Activated CD4-positive, alpha-beta T cell treated with anti-CD3 and anti-CD28 coated beads, Interleukin-2, amount 50 U/mL, for 4 hours (primary cell): ENCODE measurements at regions not wholly inside any gene's neighbourhood (a gene's known extent, or its start where the extent isn't known, plus 50 kb on each side); places are given as distances from the start of the nearest gene placed in this dataset.
"Not testable (repeated sequence)": the region's sequence is repeated elsewhere in the genome, so short reads cannot be mapped to it uniquely, and the experiment has no call there.

Source experiments
- DNase-seq, 2 experiments: peaks; one replicate each; pipeline ENCODE4 v3.0.0-alpha.2; 2020

- DNase-seq = no peak
These were observed 201.3 kb downstream of the AKAP7 start for GRCh38 chr6:131336596-131336995.

DNA sequence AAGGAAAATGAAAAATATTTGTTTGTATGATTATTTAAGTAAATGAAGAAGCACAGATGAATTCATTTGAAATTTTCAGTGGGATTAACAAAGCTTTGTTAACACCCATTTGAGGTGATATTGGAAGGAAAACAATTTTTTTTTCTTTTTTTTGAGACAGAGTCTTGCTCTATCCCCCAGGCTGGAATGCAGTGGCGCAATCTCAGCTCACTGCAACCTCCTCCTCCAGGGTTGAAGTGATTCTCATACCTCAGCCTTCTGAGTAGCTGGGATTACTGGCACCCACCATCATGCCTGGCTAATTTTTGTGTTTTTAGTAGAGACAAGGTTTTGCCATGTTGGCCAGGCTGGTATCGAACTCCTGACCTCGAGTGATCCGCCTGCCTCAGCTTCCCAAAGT, 211.6 kb downstream of the AKAP7 start:
- DNase-seq = not testable (repeated sequence)

DNA sequence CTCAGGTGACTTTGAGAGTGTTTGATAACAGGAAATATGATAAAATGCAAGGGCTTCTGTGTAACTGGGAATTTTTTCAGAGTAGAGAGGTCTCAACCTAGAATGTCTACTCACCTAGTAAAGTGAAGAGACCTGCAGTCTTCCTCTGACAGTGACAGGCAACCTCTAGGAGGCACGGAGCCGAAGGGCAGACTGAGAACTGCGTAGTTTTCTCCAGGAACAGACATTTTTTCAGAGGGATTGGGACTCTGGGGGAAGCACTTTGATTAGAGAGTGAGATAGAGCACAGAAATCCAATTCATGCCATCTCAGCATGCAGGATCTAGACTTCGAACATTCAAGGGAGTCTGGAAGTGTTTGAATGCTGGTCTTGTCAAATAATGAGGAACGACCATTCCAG, 213.3 kb downstream of the AKAP7 start:
- no peak for DNase-seq

- no peak for DNase-seq
These were observed 213.9 kb downstream of the AKAP7 start for GRCh38 chr6:131349199-131349598.

- no peak for DNase-seq
These were observed 217.8 kb downstream of the AKAP7 start for GRCh38 chr6:131353106-131353505.

GRCh38 chr6:131353876-131354275, 218.6 kb downstream of the AKAP7 start:
- DNase-seq = no peak

- DNase-seq = no peak
These were observed 218.7 kb upstream of the ARG1 start for GRCh38 chr6:131354356-131354755.

DNA sequence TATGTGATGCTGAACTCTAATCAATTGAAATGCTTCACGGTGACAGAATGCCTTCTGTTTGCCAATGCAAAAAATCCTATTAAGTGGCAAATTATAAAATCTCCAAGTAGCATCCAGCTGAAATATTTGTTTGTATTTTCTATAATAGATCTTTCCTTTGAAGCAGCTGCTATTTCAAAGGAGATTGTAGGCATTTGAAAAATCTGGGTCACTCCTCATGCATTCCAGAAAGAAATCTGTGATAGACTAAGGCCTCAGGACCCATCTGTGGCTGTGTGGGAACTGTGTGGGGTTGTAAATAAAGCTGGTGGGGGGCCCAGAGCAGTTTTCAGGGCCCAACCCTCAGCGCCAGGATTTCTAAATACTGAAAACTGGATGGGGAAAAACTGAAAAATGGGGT, 216.9 kb upstream of the ARG1 start:
- DNase-seq = no peak

- no peak for DNase-seq
These were observed 215.5 kb upstream of the ARG1 start for GRCh38 chr6:131357501-131357900.

GRCh38 chr6:131362070-131362469, 211.0 kb upstream of the ARG1 start:
- DNase-seq = no peak

DNA sequence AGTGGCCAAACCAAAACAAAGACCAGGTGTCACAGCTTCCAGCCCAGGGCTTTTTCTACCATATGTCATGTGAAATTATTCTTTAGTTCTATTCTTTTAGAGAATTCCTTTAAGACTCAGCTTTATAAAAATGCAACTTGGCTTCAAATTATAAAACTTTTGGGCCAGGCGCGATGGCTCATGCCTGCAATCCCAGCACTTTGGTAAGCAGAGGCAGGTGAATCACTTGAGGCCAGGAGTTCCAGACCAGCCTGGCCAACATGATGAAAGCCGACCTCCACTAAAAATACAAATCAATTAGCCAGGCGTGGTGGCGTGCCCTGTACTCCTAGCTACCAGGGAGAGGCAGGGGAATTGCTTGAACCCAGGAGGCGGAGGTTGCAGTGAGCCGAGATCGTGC, 210.3 kb upstream of the ARG1 start:
- DNase-seq = no peak

GRCh38 chr6:131363947-131364834, 208.8 kb upstream of the ARG1 start:
- DNase-seq = no peak

- no peak for DNase-seq
These were observed 206.8 kb upstream of the ARG1 start for GRCh38 chr6:131366223-131366622.

DNA sequence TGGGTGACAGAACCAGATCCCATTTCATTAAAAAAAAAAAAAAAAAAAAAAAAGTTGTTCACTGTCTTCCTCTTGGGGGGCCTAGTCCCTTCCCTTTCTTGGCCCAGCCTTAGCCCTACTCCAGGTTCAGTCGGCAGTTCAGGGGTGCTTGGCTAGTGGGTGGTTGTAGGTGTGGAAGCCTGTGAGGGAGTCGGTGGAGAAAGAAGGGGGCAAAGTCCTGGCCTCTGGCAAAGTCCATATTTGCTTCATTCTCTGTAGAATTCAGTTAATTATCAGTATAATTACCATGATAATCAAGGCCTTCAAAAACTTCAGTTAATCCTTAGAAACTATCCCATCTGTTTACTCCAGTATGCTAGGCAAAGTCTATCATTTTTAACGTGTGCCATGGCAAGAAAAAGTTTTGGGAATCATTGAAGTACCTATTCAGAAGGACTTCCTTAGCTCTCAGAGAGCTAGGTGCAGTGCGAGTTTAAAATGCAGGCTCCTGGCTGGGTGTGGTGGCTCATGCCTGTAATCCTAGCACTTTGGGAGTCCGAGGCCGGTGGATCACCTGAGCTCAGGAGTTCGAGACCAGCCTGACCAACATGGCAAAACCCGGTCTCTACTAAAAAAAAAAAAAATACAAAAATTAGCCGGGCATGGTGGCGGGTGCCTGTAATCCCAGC, 205.7 kb upstream of the ARG1 start:
- DNase-seq = no peak

GRCh38 chr6:131368198-131368911, 204.7 kb upstream of the ARG1 start:
- DNase-seq = no peak

DNA sequence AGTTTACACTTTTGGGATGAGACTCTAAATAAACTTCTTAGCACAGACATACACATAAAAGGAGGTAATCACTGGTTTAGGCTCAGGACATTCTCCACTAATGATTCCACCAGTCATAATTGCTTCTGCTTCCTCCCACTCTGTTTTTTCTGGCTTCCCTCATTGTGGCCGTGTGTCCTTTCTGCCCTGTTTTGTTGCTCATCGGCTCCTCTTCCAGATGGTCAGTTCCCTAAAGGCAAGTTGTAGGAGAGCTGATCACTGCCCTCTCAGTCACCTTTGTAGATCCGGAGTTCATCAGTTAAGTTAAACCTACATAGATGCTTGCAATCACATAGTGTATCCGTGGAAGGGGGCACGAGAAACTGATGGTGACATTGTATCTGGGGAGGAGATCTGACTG, 200.5 kb upstream of the ARG1 start:
- DNase-seq = no peak

GRCh38 chr6:131377112-131377705, 195.8 kb upstream of the ARG1 start:
- no peak for DNase-seq

- no peak for DNase-seq
These were observed 194.2 kb upstream of the ARG1 start for GRCh38 chr6:131378874-131379273.

DNA sequence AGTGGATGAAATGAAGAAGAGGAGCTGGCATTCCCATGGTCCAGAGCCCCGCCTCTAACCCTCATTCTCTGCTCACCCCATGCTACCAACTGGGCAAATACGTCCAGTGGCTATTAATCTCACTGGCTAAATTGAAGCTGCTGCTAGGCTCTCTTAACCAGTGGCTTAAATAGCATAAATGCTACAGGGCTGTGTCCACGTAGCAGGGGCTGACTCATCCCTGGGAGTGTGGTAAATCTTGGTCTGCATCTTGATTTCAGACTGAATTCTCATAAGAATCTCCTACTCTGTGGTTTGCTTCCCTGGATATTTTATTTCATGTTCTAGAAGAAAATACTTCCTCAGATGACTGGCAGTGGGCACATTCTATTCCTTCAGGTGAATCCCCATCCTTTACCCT, 193.1 kb upstream of the ARG1 start:
- no peak for DNase-seq

GRCh38 chr6:131381052-131381708, 191.8 kb upstream of the ARG1 start:
- no peak for DNase-seq

DNA sequence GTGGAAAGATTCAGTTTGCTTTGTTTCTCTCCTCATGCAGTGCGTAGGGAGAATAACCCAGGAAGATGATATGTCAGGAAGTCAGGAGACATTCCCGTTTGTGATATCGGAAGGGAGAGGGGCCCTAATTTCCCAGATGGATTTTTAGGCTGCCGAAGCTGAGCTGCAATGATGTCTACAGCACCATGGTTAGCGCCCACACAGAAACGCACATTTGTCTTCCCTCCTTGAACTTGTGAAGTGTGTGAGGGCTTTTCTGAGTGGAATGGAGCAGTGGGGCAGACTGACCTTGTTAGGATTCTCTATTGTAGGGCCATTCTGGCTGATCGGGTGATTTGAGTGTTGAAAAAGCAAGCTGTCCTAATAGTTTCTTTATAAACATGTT, 191.3 kb upstream of the ARG1 start:
- DNase-seq = no peak

DNA sequence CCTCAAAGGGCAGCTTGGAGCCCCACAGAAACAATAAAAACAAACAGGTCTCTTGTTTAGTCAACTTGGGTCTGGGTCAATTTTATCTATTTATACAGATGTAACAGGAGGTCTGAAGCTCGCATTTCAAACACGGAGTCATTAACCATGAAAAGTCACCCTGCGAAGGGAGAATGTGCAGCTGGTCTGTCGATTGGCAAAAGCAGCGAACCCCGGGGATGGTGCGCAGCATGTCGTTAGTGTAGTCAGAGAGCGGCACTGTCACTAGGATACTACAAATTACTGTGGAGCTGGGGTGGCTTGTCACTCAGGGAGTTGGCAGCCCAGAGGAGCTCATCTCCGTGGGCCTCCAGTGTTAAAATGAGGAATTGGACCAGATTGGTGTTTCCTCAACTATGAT, 190.4 kb upstream of the ARG1 start:
- DNase-seq = no peak
